Lower lobe of right lung (tissue), 2 donors: ENCODE measurements at regions not wholly inside any gene's neighbourhood (a gene's known extent, or its start where the extent isn't known, plus 50 kb on each side); places are given as distances from the start of the nearest gene placed in this dataset.

ENCODE experiments used
- ATAC-seq, 2 donors: fragments of 200-7000 bp; cut with Tn5 transposase; one replicate each; pipeline ENCODE4 v1.9.1; 2020 to 2022; ENCODE audit warnings: mild to moderate bottlenecking in 2 of 2, moderate library complexity in 2 of 2
- DNase-seq: peaks from one replicate; pipeline ENCODE4 v3.0.0-alpha.2; 2020
- H3K27ac ChIP-seq: fragments of 200-600 bp; one replicate; pipeline ENCODE4 v1.8.0; 2022
- H3K27me3 ChIP-seq: fragments of 200-600 bp; one replicate; pipeline ENCODE4 v1.8.0; 2022; ENCODE audit warnings: low read depth
- H3K36me3 ChIP-seq: fragments of 200-600 bp; one replicate; pipeline ENCODE4 v1.8.0; 2022; ENCODE audit warnings: mild to moderate bottlenecking
- H3K4me1 ChIP-seq: fragments of 200-600 bp; one replicate; pipeline ENCODE4 v1.8.0; 2022
- H3K4me3 ChIP-seq: fragments of 200-600 bp; one replicate; pipeline ENCODE4 v1.8.0; 2022; ENCODE audit warnings: mild to moderate bottlenecking
- H3K9me3 ChIP-seq: fragments of 200-600 bp; one replicate; pipeline ENCODE4 v1.8.0; 2022
- intact Hi-C: fragments of 100-400 bp; cut with DNase I; formaldehyde crosslinking; loops from one replicate; pipeline ENCODE4 v1.11.0; 2022
- TF ChIP-seq, protein P1 (sequence below): fragments of 200-600 bp; IDR thresholded peaks from one replicate; pipeline ENCODE4 v1.8.0; 2022; ENCODE audit warnings: antibody characterized with exemption, mild to moderate bottlenecking
- donor health status: DM: no; HTN: yes; CAD: no; lungs with severe emphysema.

DNA sequence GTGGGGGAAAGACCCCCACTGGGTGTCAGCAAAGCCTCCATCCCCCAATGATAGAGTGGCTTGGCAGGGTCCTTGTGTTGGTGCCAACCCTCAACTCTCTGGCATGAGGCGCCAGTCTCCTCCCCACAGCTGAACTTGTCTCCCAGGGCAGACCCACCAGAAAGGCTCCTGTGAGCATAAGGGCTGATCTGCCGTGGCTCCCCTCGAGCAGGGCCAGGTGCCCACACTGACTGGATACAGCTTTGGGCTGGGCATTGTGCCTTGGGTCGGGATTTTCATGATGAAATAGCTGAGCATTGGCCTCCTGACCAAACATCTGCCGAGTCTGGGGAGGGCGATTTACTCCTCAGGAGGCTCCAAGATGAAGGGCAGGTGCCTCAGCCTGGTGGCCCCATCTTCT, 68.1 kb upstream of the NPTX2 start:
- intact Hi-C loops: no loop called here
- Histone ChIP-seq H3K4me1 (no peaks in the 10 kb centered on the region), H3K27ac (no peak overlapping the region), H3K4me3 (no peak overlapping the region), H3K27me3 (no peaks in the 10 kb centered on the region), H3K9me3 (peaks cover 14% of the 10 kb centered on the region), H3K36me3 (no peaks in the 10 kb centered on the region)
- TF ChIP-seq, protein P1, sequence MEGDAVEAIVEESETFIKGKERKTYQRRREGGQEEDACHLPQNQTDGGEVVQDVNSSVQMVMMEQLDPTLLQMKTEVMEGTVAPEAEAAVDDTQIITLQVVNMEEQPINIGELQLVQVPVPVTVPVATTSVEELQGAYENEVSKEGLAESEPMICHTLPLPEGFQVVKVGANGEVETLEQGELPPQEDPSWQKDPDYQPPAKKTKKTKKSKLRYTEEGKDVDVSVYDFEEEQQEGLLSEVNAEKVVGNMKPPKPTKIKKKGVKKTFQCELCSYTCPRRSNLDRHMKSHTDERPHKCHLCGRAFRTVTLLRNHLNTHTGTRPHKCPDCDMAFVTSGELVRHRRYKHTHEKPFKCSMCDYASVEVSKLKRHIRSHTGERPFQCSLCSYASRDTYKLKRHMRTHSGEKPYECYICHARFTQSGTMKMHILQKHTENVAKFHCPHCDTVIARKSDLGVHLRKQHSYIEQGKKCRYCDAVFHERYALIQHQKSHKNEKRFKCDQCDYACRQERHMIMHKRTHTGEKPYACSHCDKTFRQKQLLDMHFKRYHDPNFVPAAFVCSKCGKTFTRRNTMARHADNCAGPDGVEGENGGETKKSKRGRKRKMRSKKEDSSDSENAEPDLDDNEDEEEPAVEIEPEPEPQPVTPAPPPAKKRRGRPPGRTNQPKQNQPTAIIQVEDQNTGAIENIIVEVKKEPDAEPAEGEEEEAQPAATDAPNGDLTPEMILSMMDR: no peak
- no peak for ATAC-seq
- no peak for DNase-seq

DNA sequence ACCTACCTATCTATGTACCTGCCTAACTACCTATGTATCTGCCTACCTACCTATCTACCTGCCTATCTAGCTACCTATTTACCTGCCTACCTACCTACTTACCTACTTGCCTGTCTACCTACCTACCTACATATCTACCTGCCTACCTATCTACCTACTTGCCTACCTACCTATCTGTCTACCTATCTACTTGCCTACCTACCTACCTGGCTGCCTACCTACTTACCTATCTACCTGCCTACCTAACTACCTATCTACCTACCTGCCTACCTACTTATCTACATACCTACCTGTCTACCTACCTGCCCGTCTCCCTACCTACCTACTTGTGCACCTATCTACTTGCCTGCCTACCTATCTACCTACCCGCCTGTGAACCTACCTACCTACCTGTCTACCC, 68.7 kb upstream of the NPTX2 start:
- DNase-seq (no peak), ATAC-seq (no peak)
- intact Hi-C loops: no loop called here
- Histone ChIP-seq H3K27me3 (no peaks in the 10 kb centered on the region), H3K4me1 (no peaks in the 10 kb centered on the region), H3K4me3 (no peak overlapping the region), H3K36me3 (no peaks in the 10 kb centered on the region), H3K9me3 (peaks cover 14% of the 10 kb centered on the region), H3K27ac (no peak overlapping the region)
- TF ChIP-seq, protein P1: no peak

DNA sequence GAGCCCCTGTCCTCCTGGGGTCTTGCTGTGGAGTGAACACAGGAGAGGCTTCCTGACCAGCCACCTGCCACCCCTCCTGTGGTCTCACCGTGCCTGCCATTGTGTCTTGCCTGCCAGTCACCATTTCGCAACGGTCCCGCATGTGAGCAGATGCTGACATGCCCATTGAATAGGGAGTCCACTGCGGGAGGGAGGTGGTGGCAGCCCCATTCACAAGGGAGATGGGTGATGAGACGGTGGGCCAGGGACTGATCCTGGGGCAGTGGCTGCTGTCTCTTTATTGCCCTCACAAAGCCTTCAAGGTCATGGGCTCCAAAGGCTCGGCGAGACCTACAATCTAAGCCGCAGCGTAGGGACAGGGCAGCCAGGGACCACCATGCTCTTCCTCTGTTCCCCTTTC, 76.0 kb upstream of the NPTX2 start:
- DNase-seq (no peak), ATAC-seq (no peak)
- no peaks in the 10 kb centered on the region for H3K36me3 ChIP-seq
- H3K9me3 ChIP-seq: peaks cover 4% of the 10 kb centered on the region
- no peaks in the 10 kb centered on the region for H3K4me1 ChIP-seq
- intact Hi-C loops: no loop called here
- TF ChIP-seq, protein P1: no peak
- H3K4me3 ChIP-seq: no peak overlapping the region
- no peak overlapping the region for H3K27ac ChIP-seq
- no peaks in the 10 kb centered on the region for H3K27me3 ChIP-seq

DNA sequence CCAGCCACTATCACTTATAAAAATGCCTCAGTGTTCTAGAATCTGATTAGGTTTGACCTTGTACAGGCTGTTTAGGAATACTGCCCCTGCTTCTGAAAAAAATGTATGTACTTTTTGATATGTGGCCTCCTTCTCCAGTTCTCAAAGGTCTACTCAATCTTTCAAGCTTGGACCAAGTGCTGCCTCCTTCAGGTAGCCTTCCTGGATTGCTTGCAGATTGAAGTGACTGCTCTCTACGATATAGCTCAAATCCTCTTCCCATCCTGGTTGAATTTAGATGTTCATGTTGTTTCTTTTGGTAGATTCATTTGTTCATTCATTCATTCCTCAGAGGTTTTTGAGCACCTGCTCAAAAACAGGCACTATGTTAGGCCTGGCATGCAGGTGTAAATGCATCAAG, 77.2 kb upstream of the NPTX2 start:
- TF ChIP-seq, protein P1: no peak

DNA sequence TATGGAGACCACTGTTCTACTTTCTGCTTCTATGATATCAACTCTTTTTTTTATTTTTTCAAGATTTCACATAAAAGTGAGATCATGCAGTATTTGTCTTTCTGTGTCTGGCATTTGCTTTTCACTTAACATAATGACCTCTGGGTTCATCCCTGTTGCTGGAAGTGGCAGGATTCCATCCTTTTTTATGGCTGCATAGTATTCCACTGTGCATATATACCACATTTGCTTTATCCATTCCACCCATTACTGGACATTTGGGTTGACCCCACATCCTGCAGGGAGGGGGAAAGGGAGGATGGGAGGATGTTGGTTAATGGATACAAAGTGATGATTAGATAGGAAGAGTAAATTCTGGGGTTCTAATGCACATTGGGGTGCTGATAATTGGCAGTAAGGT, 80.3 kb upstream of the NPTX2 start:
- intact Hi-C loops: no loop called here
- H3K4me1 ChIP-seq: no peaks in the 10 kb centered on the region
- H3K36me3 ChIP-seq: no peaks in the 10 kb centered on the region
- no peak overlapping the region for H3K4me3 ChIP-seq
- ATAC-seq: no peak
- no peak for DNase-seq
- TF ChIP-seq, protein P1: no peak
- H3K9me3 ChIP-seq: peaks cover 4% of the 10 kb centered on the region
- H3K27me3 ChIP-seq: no peaks in the 10 kb centered on the region
- H3K27ac ChIP-seq: no peak overlapping the region

More for the DNA sequence above, 77.2 kb upstream of the NPTX2 start:
- peaks cover 4% of the 10 kb centered on the region for H3K9me3 ChIP-seq
- ATAC-seq (no peak), DNase-seq (no peak)
- H3K4me1 ChIP-seq: no peaks in the 10 kb centered on the region
- no peak overlapping the region for H3K4me3 ChIP-seq
- H3K36me3 ChIP-seq: no peaks in the 10 kb centered on the region
- no peaks in the 10 kb centered on the region for H3K27me3 ChIP-seq
- H3K27ac ChIP-seq: no peak overlapping the region
- intact Hi-C loops: no loop called here

DNA sequence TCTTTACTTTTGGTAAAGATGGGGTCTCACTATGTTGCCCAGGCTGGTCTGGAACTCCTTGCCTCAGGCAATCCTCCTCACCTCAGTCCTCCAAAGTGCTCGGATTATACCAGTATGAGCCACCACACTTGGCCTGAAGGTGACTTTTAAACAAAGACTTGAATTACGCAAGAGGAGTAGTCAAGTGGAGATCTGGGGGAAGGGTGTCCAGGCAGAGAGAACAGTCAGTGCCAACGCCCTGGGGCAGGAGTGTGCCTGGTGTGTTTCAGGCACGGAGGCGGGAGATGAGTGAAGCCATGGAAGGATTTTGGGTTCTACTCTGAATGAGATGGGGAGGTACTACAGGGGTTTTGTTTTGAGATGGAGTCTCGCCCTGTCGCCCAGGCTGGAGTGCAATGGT, 82.6 kb upstream of the NPTX2 start:
- H3K9me3 ChIP-seq: peaks cover 4% of the 10 kb centered on the region
- intact Hi-C loops: no loop called here
- DNase-seq (no peak), ATAC-seq (no peak)
- no peaks in the 10 kb centered on the region for H3K4me1 ChIP-seq
- no peak overlapping the region for H3K27ac ChIP-seq
- no peaks in the 10 kb centered on the region for H3K27me3 ChIP-seq
- H3K4me3 ChIP-seq: no peak overlapping the region
- no peaks in the 10 kb centered on the region for H3K36me3 ChIP-seq
- TF ChIP-seq, protein P1: no peak
